GM12892 (cell line): ENCODE measurements at regions not wholly inside any gene's neighbourhood (a gene's known extent, or its start where the extent isn't known, plus 50 kb on each side); places are given as distances from the start of the nearest gene placed in this dataset.

Experiments used
- DNase-seq: peaks from one replicate; pipeline ENCODE4 v3.0.0; 2011; ENCODE audit not compliant: insufficient read length
- FAIRE-seq: peaks from 2 replicates; lab custom pipeline; 2011; peaks lifted over from hg19 to GRCh38; lab: Jason Lieb, UNC
- POLR2A ChIP-seq: IDR thresholded peaks from 2 replicates; pipeline ENCODE4 v1.6.1; 2011; ENCODE audit warnings: low read depth, low read length, control low read depth
- POLR2AphosphoS5 ChIP-seq: IDR thresholded peaks from 2 replicates; pipeline ENCODE4 v1.6.1; 2011; ENCODE audit warnings: low read depth, low read length, control low read depth
- TAF1 ChIP-seq: IDR thresholded peaks from 2 replicates; pipeline ENCODE4 v1.6.1; 2011; ENCODE audit warnings: low read depth, mild to moderate bottlenecking, control low read depth, low read length, borderline replicate concordance

DNA sequence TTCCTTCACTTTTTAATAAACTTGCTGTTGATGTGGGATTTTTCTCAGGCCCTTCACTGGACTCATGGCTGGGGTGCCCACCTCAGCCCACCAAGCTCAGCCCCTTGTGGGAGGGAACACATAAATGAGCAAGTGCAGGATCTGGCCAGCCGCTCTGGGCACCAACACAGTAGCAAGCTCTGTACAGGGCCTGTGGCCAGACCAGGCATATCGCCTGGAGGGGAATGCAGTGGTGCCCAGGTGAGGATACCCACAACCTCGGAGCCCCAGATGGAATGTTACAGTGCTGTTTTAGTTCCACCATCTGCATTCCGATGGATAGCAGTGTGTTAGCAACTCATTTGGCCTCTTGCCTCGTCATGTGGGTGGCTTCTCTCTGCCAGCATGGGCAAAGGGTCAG lies 234.6 kb downstream of the PPP1R3A start:
- no peak for FAIRE-seq

GRCh38 chr7:113677811-113678210 lies 241.0 kb downstream of the PPP1R3A start:
- no peak for DNase-seq
- no peak for FAIRE-seq
- TF ChIP-seq POLR2AphosphoS5 (no peak), TAF1 (no peak), POLR2A (no peak)

More for the DNA sequence above, 234.6 kb downstream of the PPP1R3A start:
- TF ChIP-seq TAF1, result no peak
- no peak for TF ChIP-seq POLR2AphosphoS5
- no peak for TF ChIP-seq POLR2A
- no peak for DNase-seq

DNA sequence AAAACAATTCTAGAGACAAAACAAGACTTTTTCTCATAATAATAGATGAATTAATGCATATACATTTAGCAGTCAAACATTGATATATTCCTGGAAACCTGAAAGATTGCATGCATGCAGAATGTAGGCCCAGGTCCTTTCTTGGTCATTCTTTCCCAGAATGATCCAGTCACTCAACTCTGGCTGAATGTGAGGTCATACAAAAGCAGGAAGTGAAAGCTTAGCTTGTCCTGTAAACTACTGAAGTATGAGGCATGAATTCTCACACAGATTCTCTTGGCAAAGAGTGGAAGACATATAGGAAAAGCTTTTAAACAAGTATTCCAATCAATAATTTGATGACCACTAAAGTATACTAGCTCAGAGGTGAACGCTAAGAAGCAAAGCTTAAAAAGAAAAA lies 253.9 kb downstream of the PPP1R3A start:
- DNase-seq (no peak), FAIRE-seq (no peak)
- TF ChIP-seq TAF1 (no peak), POLR2AphosphoS5 (no peak), POLR2A (no peak)

DNA sequence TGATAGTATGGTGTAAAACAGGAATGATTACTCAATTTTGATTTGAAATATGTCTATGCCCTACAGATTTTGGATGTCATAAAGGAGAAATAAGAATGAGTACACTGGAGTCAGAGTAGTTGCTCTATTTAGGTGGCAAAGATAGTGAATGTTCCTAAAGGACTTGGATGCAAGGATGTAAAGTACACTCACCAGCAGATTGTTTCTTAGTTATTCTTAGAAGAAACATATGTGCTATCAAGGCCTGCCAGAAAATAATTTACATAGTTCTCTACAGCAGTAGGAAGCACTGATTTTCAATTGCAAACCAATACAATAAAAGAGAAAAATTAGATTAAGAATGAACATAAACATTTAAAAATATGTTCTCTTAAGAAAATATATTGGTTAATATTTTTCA lies 259.4 kb downstream of the PPP1R3A start:
- no peak for TF ChIP-seq POLR2A
- no peak for TF ChIP-seq POLR2AphosphoS5
- TF ChIP-seq TAF1, result no peak
- FAIRE-seq, result no peak
- DNase-seq, result no peak

DNA sequence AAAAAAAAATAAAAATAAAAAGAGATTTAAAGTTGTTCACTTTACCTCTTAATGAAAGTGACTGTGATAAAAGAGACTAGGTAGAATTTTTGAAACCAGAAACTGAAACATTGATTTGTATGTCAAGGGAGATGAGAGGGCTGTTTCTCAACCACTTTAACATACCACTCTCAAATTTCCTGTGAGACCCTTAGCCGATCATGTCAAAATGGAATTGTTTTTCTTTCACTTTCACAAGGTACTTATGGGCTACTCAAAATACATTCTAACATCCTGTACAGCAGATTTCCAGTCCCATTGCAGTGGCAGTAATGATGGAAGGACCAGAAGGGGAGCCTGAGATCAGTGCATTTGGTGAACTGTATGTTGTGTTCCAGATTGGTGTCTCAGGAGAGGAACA lies 261.2 kb downstream of the PPP1R3A start:
- FAIRE-seq, result no peak

GRCh38 chr7:113652501-113652900 lies 266.3 kb downstream of the PPP1R3A start:
- no peak for DNase-seq
- FAIRE-seq, result no peak
- no peak for TF ChIP-seq POLR2AphosphoS5
- no peak for TF ChIP-seq POLR2A
- TF ChIP-seq TAF1, result no peak

More for the DNA sequence above, 261.2 kb downstream of the PPP1R3A start:
- DNase-seq, result no peak
- TF ChIP-seq TAF1 (no peak), POLR2AphosphoS5 (no peak), POLR2A (no peak)

DNA sequence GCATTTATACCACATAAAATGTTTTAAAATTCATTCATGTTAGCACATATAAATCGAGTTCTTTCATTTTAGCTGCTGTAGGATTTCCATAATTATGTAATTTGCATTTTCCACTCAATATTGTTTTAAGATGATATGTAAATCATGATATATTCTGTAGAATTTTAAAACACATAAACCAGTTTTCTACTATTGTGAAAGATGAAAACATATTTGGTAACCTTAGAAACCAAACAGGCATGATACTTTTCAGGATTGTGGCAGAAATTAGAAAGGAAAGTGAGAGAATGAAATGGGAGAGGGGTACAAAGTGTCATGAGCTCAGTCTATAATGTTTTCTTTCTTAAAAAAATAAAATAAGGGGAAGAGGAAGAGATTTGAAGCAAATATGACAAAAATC lies 269.3 kb downstream of the PPP1R3A start:
- DNase-seq, result no peak
- TF ChIP-seq TAF1 (no peak), POLR2A (no peak), POLR2AphosphoS5 (no peak)

GRCh38 chr7:113639221-113639620 lies 279.6 kb downstream of the PPP1R3A start:
- no peak for FAIRE-seq
- DNase-seq, result no peak
- TF ChIP-seq POLR2AphosphoS5 (no peak), TAF1 (no peak), POLR2A (no peak)

More for the DNA sequence above, 269.3 kb downstream of the PPP1R3A start:
- no peak for FAIRE-seq

- DNase-seq (no peak), FAIRE-seq (no peak)
- TF ChIP-seq POLR2A, result no peak
- no peak for TF ChIP-seq TAF1
- no peak for TF ChIP-seq POLR2AphosphoS5
Measured at GRCh38 chr7:113636727-113637421, 281.9 kb downstream of the PPP1R3A start.

DNA sequence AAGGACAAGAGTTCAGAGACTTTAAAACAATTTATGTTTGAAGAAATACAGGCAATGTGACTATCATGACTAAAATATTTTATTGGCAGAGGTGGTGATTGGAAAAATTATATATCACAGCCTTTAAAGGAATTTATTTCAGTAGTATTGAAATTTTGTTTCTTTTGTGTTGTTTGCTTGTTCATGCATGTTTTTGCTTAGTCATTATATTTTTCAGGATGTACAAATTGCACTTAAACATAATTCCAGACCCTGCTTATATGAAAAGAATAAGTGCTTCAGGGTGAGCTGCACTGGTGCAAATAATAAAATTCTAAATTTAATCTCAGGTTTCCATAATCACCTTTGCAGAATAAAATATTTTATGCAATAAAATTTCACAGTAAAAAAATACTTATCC lies 283.3 kb downstream of the PPP1R3A start:
- DNase-seq (no peak), FAIRE-seq (no peak)
- TF ChIP-seq TAF1 (no peak), POLR2A (no peak), POLR2AphosphoS5 (no peak)

DNA sequence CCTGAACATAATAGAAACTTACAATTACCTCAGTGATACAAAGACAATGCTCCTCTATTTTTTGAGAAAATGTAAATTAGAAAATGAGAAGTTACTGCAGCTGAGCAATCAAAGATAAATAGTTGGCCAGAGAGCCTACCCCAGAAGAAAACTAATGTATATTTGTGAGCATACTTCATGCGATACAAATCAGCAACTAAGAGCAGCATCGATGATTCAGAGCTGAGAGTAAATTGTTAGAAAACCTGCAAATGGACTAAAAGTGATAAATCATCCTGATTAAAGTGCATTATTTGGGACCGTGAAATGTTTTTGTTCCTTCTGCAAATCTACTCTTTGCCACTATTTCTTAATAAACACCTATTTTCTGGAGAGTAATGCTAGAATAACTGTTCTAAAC lies 285.7 kb downstream of the PPP1R3A start:
- FAIRE-seq, result no peak
- TF ChIP-seq POLR2AphosphoS5 (no peak), TAF1 (no peak), POLR2A (no peak)

More for the DNA sequence above, 285.7 kb downstream of the PPP1R3A start:
- DNase-seq, result no peak
